ENCODE measurements at regions not wholly inside any gene's neighbourhood (a gene's known extent, or its start where the extent isn't known, plus 50 kb on each side); places are given as distances from the start of the nearest gene placed in this dataset.

DNA sequence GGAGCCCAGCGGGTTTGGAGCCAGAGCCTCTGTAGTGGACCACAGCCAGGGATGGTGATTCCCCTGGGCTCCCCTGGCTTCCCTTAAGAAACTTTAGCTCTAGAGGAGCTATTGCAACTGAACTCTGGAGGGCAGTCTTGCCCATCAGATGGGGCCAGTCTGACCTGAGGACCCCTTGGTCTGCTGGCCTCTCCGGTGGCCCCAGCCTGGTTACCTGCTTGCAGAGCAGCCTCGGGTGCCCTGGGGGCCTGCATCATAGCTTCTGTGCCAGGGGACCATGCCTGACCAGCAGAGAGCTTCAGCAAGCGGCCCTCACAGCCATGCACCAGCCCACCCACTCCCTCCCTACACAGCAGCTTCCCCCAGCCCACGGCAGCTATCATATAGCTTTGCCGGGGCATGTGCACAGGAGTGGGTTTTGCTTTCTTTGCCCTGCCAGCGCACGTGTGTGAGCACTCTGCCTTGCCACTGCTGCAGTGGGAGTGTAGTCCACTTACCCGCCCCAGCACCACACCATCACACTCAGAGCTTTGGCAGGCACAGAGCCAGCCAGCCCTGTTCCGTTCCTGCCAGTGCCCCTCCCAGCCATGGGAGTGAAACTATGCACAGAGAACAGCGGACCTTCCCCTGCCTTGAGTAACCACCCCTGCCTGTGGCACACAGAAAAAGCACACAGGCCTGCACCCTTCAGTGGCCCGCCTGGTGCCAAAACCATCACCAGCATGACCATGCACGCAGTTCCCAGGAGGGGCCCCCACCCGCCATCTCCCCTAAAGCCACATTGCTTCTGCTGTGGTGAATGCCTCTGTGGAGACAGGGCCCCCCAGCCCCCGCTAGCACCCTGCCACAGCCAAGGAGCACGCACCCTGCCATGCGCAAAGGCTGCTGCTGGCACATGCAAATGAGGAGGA, 442.9 kb upstream of the NEGR1 start:
- TF ChIP-seq, protein P1, sequence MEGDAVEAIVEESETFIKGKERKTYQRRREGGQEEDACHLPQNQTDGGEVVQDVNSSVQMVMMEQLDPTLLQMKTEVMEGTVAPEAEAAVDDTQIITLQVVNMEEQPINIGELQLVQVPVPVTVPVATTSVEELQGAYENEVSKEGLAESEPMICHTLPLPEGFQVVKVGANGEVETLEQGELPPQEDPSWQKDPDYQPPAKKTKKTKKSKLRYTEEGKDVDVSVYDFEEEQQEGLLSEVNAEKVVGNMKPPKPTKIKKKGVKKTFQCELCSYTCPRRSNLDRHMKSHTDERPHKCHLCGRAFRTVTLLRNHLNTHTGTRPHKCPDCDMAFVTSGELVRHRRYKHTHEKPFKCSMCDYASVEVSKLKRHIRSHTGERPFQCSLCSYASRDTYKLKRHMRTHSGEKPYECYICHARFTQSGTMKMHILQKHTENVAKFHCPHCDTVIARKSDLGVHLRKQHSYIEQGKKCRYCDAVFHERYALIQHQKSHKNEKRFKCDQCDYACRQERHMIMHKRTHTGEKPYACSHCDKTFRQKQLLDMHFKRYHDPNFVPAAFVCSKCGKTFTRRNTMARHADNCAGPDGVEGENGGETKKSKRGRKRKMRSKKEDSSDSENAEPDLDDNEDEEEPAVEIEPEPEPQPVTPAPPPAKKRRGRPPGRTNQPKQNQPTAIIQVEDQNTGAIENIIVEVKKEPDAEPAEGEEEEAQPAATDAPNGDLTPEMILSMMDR (conservative IDR thresholded peaks at IDR 0.05), result peak; percentile 29
- H3K4me1 Mint-ChIP-seq, result no peaks in the 10 kb centered on the region

DNA sequence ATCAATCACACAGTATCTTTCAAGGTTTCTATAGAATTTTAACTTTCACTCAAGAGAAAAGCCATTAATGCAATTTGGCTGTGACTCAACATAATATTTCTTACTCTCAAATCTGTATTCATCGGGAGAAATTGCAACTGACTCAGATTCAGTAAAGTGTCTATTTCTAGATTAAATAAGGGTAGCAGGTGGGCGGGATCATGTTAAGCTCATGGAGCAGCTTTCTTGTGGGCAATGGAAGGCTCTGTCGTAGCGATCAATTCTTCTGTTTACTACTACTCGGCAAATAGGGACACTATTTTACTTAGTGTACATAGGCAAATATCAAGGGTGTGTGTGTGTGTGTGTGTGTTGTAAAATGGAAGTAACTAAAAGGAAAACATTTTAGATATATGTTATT, 423.6 kb upstream of the NEGR1 start:
- no peaks in the 10 kb centered on the region for H3K9me3 Mint-ChIP-seq
- TF ChIP-seq, protein P1 (conservative IDR thresholded peaks at IDR 0.05), result no peak
- no peak overlapping the region for H3K27ac Mint-ChIP-seq (ENCODE audit: unreplicated experiment)
- no peak for DNase-seq (ENCODE audit: low read depth, low spot score)
- no peaks in the 10 kb centered on the region for H3K4me1 Mint-ChIP-seq
- no peaks in the 10 kb centered on the region for H3K36me3 Mint-ChIP-seq (ENCODE audit: low read depth)
- no peaks in the 10 kb centered on the region for H3K27me3 Mint-ChIP-seq (ENCODE audit: low read depth)
- no peak overlapping the region for H3K4me3 Mint-ChIP-seq

More for the DNA sequence above, 442.9 kb upstream of the NEGR1 start:
- H3K27me3 Mint-ChIP-seq (ENCODE audit: low read depth), result no peaks in the 10 kb centered on the region
- no peak overlapping the region for H3K27ac Mint-ChIP-seq (ENCODE audit: unreplicated experiment)
- DNase-seq (ENCODE audit: low read depth, low spot score), result peak; percentile 3
- H3K9me3 Mint-ChIP-seq, result peaks cover 4% of the 10 kb centered on the region
- no peaks in the 10 kb centered on the region for H3K36me3 Mint-ChIP-seq (ENCODE audit: low read depth)
- no peak overlapping the region for H3K4me3 Mint-ChIP-seq

DNA sequence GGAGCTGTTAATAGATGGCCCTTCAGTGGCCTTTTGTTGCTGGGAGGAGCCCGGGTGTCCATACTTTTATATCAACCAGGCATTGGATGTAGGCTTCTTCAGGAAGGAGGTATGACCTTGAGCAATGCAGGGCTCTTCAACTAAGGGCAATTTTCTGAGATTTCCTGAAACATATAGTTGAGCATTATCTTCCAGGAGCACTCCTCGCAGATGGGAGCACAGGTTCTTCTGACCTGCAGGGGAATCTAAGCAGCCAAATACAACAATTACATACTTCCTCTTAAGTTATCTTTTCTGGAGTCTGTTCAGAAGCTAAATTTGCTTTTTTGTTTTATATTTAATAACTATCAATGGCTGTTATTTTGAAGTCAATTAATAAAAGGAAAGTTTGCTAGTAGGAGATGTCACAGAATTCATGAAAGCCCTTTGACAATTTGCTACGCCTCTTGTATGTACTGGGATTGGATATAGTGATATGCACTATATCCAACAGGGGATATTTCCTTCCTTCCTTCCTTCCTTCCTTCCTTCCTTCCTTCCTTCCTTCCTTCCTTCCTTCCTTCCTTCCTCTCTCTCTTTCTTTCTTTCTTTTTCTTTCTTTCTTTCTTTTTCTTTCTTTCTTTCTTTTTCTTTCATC, 422.6 kb upstream of the NEGR1 start:
- Mint-ChIP-seq H3K4me1 (no peaks in the 10 kb centered on the region), H3K36me3 (ENCODE audit: low read depth) (no peaks in the 10 kb centered on the region), H3K4me3 (no peak overlapping the region), H3K27ac (ENCODE audit: unreplicated experiment) (no peak overlapping the region), H3K27me3 (ENCODE audit: low read depth) (no peaks in the 10 kb centered on the region), H3K9me3 (no peaks in the 10 kb centered on the region)
- no peak for DNase-seq (ENCODE audit: low read depth, low spot score)
- TF ChIP-seq, protein P1 (conservative IDR thresholded peaks at IDR 0.05), result no peak

DNA sequence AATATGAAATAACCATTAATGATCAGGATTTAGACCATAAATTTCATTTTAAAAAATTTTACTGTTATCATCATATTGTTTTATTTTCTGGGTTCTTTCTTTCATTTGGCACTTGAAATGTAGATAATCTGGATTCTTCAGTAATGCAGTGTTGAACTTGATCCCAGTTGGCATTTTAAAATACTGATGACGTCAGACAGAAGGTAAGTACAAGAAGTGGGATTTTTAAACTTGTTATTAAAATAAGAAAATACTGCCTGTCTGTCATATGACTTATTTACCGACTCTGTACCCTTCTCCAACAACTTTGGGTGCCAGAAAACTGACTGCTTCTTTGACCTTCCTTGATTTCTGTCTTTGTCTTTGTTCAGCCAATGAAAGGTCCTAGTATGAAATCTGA, 415.1 kb upstream of the NEGR1 start:
- DNase-seq (ENCODE audit: low read depth, low spot score), result no peak
- Mint-ChIP-seq H3K9me3 (peaks cover 14% of the 10 kb centered on the region), H3K27ac (ENCODE audit: unreplicated experiment) (no peak overlapping the region), H3K4me1 (no peaks in the 10 kb centered on the region), H3K36me3 (ENCODE audit: low read depth) (no peaks in the 10 kb centered on the region), H3K4me3 (no peak overlapping the region), H3K27me3 (ENCODE audit: low read depth) (no peaks in the 10 kb centered on the region)
- TF ChIP-seq, protein P1 (conservative IDR thresholded peaks at IDR 0.05), result no peak

DNA sequence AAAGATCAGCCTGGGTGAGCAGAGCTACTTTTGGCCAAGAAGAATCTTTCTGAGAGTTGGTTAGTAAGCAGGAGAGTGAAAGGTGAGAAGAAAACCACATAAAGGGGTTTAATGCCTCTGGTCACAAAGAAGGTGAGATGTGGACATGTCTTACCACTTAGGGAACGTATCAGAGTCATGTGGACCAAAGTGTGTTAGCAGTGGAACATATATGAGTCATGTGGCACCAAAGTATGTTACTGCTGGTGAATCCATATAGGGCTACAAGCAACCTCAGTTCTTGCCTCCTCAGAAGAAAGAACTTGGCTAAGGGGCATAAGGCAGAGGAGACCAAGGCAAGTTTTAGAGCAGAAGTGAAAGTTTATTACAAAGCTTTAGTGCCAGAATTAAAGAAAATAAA, 411.6 kb upstream of the NEGR1 start:
- no peaks in the 10 kb centered on the region for H3K27me3 Mint-ChIP-seq (ENCODE audit: low read depth)
- H3K27ac Mint-ChIP-seq (ENCODE audit: unreplicated experiment), result no peak overlapping the region
- no peak overlapping the region for H3K4me3 Mint-ChIP-seq
- no peaks in the 10 kb centered on the region for H3K4me1 Mint-ChIP-seq
- H3K36me3 Mint-ChIP-seq (ENCODE audit: low read depth), result no peaks in the 10 kb centered on the region
- DNase-seq (ENCODE audit: low read depth, low spot score), result no peak
- TF ChIP-seq, protein P1 (conservative IDR thresholded peaks at IDR 0.05), result no peak
- H3K9me3 Mint-ChIP-seq, result peaks cover 15% of the 10 kb centered on the region

All from neural crest cell (in vitro differentiated cells).